ENCODE measurements at regions not wholly inside any gene's neighbourhood (a gene's known extent, or its start where the extent isn't known, plus 50 kb on each side); places are given as distances from the start of the nearest gene placed in this dataset.

GRCh38 chr3:70861234-70861633, 548.8 kb upstream of the MDFIC2 start:
- TF ChIP-seq POLR2AphosphoS5 (IDR thresholded peaks at IDR 0.05; ENCODE audit: low read depth, low read length) (no peak), SP1 (IDR thresholded peaks at IDR 0.05; ENCODE audit: low read depth) (no peak), EZH2phosphoT487 (IDR thresholded peaks at IDR 0.05; ENCODE audit: borderline replicate concordance) (no peak), POLR2A (IDR thresholded peaks at IDR 0.05; ENCODE audit: borderline replicate concordance, extremely low read depth, insufficient read depth, insufficient read length) (no peak), MAX (IDR thresholded peaks at IDR 0.05) (no peak), CEBPB (IDR thresholded peaks at IDR 0.05; ENCODE audit: low read depth) (no peak), ATF3 (IDR thresholded peaks at IDR 0.05) (no peak), EZH2 (IDR thresholded peaks at IDR 0.05) (no peak)
